ENCODE measurements at regions not wholly inside any gene's neighbourhood (a gene's known extent, or its start where the extent isn't known, plus 50 kb on each side); places are given as distances from the start of the nearest gene placed in this dataset.
"Not testable (repeated sequence)": the region's sequence is repeated elsewhere in the genome, so short reads cannot be mapped to it uniquely, and the experiment has no call there.

DNA sequence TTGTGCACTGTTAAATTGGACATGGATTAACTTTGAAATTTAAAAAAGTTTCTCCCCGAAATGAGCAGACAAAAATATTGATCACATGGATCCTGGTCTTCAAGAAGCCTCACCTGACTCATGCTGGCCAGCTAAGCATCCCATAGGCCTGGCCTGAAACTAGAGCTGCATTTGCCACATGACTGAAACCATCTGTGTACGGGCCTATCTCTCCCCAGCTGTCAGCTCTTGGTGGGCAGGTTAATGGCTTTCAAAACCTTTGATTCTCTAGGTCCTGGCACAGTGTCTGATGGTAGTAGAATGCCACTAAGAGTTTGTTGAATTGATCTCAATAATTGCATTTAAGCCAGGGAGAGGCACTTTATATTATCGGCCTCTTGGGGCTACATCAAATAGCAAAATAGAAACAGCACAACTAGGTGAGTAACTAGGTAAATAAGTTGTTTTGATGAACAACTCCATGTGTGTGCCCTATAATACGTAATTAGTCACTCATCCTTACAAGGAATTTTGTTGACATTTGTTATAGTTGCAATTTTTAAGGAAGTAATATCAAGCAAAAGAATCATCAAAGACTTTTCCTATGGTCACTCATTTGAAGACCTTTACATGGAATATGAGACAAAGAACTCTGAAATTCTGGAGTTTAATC is 251.1 kb downstream of the SP3 start:
- TF ChIP-seq POLR2A (IDR thresholded peaks at IDR 0.05; ENCODE audit: low read length) = no peak
- DNase-seq = no peak

DNA sequence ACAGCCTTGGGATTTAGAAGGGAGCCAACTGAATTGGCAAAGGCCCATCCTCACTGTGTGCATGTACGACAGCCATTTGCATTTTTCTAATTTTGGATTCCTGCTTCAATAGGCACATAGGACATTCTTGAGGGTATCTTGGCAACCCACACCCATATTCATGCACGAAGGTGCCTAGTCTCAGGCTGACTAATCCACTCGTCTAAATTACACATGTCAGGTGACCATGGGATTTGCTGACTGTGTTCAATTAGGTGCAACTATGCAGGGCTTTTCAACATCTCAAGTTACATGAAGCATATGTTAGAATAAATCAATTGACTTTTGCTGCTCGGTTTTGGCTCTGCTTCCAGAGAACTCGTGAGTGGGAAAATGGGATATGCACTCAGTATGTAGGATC is 249.7 kb downstream of the SP3 start:
- TF ChIP-seq POLR2A (IDR thresholded peaks at IDR 0.05; ENCODE audit: low read length) (no peak), GATA1 (IDR thresholded peaks at IDR 0.05; ENCODE audit: low read depth, low read length) (no peak)
- DNase-seq = no peak

DNA sequence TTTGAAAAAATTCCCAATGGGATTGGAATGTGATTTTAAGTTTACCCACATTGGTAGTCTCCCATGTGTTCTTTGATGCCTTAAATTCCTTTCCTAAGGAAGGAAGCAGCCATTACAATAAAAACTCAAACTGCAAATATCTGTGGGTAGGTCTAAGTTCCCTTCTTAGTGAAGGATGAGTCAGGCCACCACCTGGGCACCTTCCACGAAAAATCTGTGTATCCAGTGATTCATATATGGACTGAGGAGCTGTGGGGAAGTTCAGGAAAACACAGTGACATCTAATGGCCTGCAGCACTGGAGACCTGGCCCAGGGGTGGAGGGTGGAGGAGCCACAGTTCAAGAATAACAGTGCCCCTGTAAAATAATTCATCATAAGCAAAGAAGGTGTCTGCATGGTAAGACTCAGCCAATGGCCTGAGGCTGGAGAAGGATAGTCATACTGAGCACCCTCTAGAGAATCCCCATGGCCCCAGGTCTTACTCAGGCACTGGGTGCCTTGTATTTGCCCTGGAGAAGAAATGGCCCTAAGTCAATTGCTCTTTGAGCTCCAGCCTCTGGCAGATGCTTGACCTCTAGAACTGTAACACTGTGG is 248.6 kb downstream of the SP3 start:
- DNase-seq = no peak
- no peak for TF ChIP-seq POLR2A (IDR thresholded peaks at IDR 0.05; ENCODE audit: low read length)
- TF ChIP-seq GATA1 (IDR thresholded peaks at IDR 0.05; ENCODE audit: low read depth, low read length) = no peak

DNA sequence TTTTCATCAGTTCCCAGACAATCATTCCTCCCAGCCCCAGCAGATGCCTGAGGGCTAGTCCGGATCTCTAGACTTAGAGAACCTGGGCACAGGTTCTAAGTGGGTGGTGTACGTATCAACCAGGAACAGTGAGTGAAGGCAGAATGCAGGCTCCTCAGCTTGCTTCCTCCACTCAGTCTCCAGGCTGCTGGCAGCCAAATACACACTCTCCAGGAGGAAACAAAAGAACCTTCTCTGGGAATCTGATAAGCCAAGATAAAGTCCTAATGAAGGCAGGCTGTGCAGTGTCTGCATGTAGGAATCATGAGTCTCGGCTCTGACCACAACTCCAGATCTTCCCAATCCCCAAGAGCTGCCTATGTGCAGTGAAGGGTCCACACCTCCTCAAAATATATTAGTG is 245.7 kb downstream of the SP3 start:
- TF ChIP-seq GATA1 (IDR thresholded peaks at IDR 0.05; ENCODE audit: low read depth, low read length) = no peak
- no peak for TF ChIP-seq POLR2A (IDR thresholded peaks at IDR 0.05; ENCODE audit: low read length)

DNA sequence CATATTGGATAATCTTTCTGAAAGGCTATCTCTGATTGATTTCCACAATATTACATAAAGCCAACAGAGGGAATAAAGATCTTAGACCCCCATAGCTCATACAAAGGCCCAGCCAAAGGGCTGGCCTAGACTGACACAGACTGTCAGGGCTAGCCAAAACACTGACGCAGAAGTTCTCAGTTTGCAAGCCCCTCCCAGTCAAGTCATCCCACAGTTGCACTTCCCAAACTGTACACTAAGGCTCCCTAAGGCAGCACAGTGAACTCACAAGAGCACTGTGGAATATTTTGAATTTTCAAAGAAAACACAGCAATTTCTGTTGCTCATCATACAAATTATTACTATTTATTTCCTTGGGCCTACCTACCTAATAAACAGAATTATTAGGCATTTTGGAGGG is 244.9 kb downstream of the SP3 start:
- DNase-seq = no peak
- TF ChIP-seq POLR2A (IDR thresholded peaks at IDR 0.05; ENCODE audit: low read length) (no peak), GATA1 (IDR thresholded peaks at IDR 0.05; ENCODE audit: low read depth, low read length) (no peak)

More for the DNA sequence above, 245.7 kb downstream of the SP3 start:
- no peak for DNase-seq

DNA sequence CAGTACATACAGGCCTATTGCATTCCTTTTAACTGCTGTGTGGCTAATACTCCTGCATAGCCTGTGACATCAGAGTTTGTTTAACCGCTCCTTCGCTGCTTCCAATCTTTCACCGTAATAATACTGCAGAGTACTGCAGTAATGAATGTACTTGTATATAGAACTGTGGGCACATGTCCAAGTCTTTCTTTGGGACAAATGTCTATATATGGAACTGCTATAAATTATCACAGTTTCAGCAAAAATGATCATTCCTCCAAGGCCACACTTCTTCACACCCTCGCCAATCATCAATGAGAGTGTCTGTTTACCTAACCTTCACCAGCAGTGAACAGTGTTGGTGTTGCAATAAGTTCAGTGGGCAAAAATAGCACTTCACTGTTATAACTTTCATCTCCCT is 230.4 kb downstream of the SP3 start:
- TF ChIP-seq GATA1 (IDR thresholded peaks at IDR 0.05; ENCODE audit: low read depth, low read length) = no peak
- TF ChIP-seq POLR2A (IDR thresholded peaks at IDR 0.05; ENCODE audit: low read length) = no peak
- no peak for DNase-seq

DNA sequence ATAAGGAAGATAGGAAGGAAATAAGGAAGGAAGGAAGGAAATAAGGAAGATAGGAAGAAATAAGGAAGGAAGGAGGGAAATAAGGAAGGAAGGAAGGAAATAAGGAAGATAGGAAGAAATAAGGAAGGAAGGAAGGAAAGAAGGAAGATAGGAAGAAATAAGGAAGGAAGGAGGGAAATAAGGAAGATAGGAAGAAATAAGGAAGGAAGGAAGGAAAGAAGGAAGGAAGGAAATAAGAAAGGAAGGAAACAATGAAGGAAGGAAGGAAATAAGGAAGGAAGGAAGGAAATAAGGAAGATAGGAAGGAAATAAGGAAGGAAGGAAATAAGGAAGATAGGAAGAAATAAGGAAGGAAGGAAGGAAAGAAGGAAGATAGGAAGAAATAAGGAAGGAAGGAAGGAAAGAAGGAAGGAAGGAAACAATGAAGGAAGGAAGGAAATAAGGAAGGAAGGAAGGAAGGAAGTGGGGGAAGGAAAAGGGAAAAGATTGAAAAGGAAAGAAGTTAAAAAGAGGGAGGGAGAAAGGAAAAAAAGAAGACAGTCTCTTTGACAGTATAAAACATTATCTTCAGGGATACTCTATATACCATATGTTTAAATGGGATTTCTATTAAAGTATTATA is 227.1 kb downstream of the SP3 start:
- not testable (repeated sequence) for DNase-seq

DNA sequence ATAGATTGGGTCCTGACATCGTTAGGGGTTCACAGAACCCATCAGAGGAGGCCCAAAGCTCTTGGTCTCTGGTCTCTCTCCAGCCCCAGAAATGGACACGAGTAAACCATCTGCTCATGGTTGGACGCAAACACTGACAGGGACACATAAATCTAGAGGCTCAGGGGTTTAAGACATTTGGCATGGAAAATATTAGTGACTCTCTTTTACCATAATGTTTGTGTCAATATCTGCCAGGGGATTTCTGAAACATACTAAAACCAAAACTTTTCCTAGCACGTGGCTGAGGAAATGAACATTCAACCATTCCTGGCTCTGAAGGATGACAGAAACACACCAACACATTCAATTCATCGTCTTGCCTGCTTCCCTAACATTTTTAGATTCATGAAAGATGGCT is 226.2 kb downstream of the SP3 start:
- TF ChIP-seq POLR2A (IDR thresholded peaks at IDR 0.05; ENCODE audit: low read length) (no peak), GATA1 (IDR thresholded peaks at IDR 0.05; ENCODE audit: low read depth, low read length) (no peak)

DNA sequence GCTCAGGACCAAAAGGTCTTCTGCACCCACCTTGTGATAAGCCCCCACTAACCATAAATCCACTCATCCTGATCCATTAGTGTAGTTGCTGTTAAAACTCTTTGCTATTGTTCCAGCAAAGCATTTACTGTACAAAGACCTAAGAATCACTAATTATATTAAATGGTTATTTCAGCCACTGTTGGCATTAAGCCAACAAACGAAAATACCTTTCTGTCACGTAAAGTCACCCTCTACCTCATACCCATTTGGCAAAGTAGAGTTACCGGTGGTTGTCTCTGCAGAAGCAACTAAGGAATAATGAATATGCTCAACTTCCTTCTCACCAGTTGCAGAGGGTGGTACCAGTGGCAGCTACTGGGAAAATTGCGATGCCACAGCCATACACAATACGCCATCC is 224.5 kb downstream of the SP3 start:
- TF ChIP-seq POLR2A (IDR thresholded peaks at IDR 0.05; ENCODE audit: low read length) (no peak), GATA1 (IDR thresholded peaks at IDR 0.05; ENCODE audit: low read depth, low read length) (no peak)

More for the DNA sequence above, 226.2 kb downstream of the SP3 start:
- DNase-seq = no peak

DNA sequence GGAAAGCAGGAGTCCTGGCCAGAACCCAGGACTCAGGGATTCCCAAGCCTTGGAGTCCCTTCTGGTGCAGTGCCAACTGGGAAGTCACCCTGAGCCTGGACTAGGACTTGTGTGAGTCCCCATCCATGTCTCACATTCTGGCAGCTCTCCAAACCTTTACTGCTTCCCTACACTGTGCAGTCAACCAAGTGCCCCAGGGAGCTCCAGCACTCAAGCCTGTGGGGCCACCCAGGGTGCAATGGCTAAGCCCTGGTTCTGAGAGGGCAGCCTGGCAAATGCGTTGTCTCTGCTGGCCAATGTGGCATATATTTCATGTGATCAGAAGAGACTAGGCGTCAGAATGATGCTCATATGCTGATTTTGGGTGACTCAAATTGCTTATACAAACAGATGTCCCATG is 223.4 kb downstream of the SP3 start:
- no peak for TF ChIP-seq GATA1 (IDR thresholded peaks at IDR 0.05; ENCODE audit: low read depth, low read length)
- TF ChIP-seq POLR2A (IDR thresholded peaks at IDR 0.05; ENCODE audit: low read length) = no peak
- DNase-seq = no peak

More for the DNA sequence above, 224.5 kb downstream of the SP3 start:
- no peak for DNase-seq

DNA sequence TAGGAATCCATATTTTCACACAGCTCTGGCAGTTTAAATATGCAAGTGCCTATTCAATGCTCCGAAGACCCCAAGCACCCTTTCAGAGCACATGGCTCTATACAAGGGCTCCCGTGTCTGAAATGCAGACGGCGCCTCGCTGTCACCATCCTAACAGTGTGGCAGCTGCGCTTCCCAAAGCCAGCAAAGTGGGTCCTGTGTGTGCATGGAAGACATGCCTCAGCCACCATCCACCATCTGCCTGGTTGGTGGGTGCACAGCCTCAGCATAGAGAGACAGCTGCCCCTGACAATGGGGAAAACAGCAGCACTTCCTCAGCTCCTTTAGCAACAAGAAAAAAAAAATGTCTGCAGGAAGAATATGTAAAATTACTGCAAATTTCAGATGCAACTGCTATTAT is 218.1 kb downstream of the SP3 start:
- TF ChIP-seq POLR2A (IDR thresholded peaks at IDR 0.05; ENCODE audit: low read length) = no peak
- no peak for TF ChIP-seq GATA1 (IDR thresholded peaks at IDR 0.05; ENCODE audit: low read depth, low read length)
- no peak for DNase-seq

DNA sequence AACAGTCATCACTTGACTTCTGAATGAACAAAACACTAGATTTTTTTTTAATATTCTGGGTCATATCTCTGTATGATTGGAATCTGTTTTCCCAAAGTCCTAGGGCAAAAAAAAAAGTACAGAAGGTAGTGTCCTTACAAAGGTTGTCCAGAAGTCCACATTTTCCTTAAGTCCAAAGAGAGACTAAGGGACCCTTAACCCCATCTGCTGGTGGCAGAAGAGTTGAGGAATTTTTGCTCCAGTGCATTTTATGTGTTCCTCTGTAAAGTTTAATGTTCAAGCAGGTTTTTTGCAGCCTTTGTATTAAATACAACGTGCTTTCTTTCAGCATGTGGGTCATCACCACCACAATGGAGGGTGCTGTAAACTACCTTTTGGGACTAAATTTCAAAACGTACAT is 215.9 kb downstream of the SP3 start:
- DNase-seq = no peak

DNA sequence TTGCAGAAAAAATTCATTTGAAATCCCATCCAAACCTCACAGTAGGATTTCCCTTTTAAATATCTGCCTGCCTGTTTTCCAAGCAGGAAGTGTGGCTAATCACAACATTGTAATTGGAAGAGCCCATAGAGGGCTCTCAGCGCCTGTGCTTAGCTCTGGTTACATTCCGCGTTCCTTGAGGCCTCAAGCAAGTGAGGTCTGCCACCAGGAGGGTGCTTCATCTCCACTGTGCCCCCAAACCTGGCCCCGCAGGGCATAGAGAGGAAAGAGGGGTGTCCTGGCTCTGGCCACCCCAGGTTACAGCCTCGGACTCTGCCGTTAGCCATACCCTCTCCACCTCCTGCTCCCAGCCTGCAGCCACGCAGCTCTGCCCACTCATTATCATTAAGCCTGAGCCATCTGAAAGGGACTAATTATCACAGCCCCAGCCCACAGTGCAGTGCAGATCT is 214.8 kb downstream of the SP3 start:
- TF ChIP-seq POLR2A (IDR thresholded peaks at IDR 0.05; ENCODE audit: low read length) (no peak), GATA1 (IDR thresholded peaks at IDR 0.05; ENCODE audit: low read depth, low read length) (no peak)
- DNase-seq = no peak

More for the DNA sequence above, 215.9 kb downstream of the SP3 start:
- no peak for TF ChIP-seq GATA1 (IDR thresholded peaks at IDR 0.05; ENCODE audit: low read depth, low read length)
- no peak for TF ChIP-seq POLR2A (IDR thresholded peaks at IDR 0.05; ENCODE audit: low read length)

DNA sequence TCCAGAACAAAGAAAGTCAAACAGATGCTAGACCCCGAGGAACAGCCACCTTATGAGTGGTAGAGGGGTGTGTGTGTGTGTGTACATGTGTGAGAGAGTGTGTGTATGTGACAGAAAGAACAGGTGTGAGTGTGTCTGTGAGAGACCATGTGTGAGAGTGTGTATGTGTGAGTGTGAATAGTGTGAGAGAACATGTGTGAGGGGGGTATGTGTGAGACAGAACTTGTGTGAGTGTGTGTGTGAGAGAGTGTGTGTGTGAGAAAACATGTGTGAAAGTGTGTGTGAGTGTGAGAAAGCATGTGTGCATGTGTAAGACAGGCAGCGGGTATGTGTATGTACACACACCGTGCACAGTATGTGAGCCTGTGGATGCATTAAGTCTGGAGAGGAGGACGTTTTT is 214.3 kb downstream of the SP3 start:
- DNase-seq = no peak
- no peak for TF ChIP-seq GATA1 (IDR thresholded peaks at IDR 0.05; ENCODE audit: low read depth, low read length)
- TF ChIP-seq POLR2A (IDR thresholded peaks at IDR 0.05; ENCODE audit: low read length) = no peak

Measured in erythroblast (primary cell).